ENCODE measurements at regions not wholly inside any gene's neighbourhood (a gene's known extent, or its start where the extent isn't known, plus 50 kb on each side); places are given as distances from the start of the nearest gene placed in this dataset.

DNA sequence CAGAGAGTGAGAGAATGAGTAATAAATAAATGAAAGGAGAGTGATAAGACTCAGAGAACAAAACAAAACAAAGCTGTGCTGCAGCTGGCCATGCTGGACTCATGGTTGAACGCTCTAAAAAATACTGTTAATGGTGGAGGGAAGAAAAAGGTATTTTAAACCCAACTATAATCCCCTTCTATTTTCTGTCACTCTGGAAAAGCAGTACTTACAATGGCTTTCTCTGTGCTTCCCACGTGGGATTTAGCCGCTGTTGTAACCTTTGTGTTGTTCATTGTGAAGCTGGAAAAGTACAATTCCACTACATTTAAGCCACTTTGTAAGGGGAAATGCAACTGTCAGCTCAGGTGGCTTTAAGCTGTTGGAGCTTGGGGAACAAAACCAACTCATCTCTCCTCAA is 917.7 kb downstream of the IGSF11 start:
- TF ChIP-seq, protein P1, sequence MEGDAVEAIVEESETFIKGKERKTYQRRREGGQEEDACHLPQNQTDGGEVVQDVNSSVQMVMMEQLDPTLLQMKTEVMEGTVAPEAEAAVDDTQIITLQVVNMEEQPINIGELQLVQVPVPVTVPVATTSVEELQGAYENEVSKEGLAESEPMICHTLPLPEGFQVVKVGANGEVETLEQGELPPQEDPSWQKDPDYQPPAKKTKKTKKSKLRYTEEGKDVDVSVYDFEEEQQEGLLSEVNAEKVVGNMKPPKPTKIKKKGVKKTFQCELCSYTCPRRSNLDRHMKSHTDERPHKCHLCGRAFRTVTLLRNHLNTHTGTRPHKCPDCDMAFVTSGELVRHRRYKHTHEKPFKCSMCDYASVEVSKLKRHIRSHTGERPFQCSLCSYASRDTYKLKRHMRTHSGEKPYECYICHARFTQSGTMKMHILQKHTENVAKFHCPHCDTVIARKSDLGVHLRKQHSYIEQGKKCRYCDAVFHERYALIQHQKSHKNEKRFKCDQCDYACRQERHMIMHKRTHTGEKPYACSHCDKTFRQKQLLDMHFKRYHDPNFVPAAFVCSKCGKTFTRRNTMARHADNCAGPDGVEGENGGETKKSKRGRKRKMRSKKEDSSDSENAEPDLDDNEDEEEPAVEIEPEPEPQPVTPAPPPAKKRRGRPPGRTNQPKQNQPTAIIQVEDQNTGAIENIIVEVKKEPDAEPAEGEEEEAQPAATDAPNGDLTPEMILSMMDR (conservative IDR thresholded peaks at IDR 0.05; ENCODE audit: low read depth in 2 of 2), result no peak
- TF ChIP-seq POLR2AphosphoS5 (IDR thresholded peaks at IDR 0.05; ENCODE audit: low read depth), result no peak
- TF ChIP-seq EZH2 (IDR thresholded peaks at IDR 0.05; ENCODE audit: low read depth, unreplicated experiment), result no peak
- TF ChIP-seq, protein P2, sequence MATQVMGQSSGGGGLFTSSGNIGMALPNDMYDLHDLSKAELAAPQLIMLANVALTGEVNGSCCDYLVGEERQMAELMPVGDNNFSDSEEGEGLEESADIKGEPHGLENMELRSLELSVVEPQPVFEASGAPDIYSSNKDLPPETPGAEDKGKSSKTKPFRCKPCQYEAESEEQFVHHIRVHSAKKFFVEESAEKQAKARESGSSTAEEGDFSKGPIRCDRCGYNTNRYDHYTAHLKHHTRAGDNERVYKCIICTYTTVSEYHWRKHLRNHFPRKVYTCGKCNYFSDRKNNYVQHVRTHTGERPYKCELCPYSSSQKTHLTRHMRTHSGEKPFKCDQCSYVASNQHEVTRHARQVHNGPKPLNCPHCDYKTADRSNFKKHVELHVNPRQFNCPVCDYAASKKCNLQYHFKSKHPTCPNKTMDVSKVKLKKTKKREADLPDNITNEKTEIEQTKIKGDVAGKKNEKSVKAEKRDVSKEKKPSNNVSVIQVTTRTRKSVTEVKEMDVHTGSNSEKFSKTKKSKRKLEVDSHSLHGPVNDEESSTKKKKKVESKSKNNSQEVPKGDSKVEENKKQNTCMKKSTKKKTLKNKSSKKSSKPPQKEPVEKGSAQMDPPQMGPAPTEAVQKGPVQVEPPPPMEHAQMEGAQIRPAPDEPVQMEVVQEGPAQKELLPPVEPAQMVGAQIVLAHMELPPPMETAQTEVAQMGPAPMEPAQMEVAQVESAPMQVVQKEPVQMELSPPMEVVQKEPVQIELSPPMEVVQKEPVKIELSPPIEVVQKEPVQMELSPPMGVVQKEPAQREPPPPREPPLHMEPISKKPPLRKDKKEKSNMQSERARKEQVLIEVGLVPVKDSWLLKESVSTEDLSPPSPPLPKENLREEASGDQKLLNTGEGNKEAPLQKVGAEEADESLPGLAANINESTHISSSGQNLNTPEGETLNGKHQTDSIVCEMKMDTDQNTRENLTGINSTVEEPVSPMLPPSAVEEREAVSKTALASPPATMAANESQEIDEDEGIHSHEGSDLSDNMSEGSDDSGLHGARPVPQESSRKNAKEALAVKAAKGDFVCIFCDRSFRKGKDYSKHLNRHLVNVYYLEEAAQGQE (IDR thresholded peaks at IDR 0.05; ENCODE audit: unreplicated experiment), result no peak
- TF ChIP-seq STAT1 (IDR thresholded peaks at IDR 0.05; ENCODE audit: unreplicated experiment), result no peak
- no peak for TF ChIP-seq CREB1 (CRISPR knock-in tag; IDR thresholded peaks at IDR 0.05; ENCODE audit: low read depth)
- TF ChIP-seq EZH2phosphoT487 (IDR thresholded peaks at IDR 0.05; ENCODE audit: unreplicated experiment), result no peak
- TF ChIP-seq, protein P3, sequence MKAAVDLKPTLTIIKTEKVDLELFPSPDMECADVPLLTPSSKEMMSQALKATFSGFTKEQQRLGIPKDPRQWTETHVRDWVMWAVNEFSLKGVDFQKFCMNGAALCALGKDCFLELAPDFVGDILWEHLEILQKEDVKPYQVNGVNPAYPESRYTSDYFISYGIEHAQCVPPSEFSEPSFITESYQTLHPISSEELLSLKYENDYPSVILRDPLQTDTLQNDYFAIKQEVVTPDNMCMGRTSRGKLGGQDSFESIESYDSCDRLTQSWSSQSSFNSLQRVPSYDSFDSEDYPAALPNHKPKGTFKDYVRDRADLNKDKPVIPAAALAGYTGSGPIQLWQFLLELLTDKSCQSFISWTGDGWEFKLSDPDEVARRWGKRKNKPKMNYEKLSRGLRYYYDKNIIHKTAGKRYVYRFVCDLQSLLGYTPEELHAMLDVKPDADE (IDR thresholded peaks at IDR 0.05), result no peak
- no peak for TF ChIP-seq JUNB (IDR thresholded peaks at IDR 0.05; ENCODE audit: unreplicated experiment)
- no peak for TF ChIP-seq ZNF114 (CRISPR knock-in tag; IDR thresholded peaks at IDR 0.05)
- TF ChIP-seq NANOG (IDR thresholded peaks at IDR 0.05; ENCODE audit: borderline replicate concordance), result no peak
- no peak for TF ChIP-seq ZNF331 (CRISPR knock-in tag; IDR thresholded peaks at IDR 0.05; ENCODE audit: low read depth)

All from GM23338 (cell line).